Neural cell (in vitro differentiated cells): ENCODE measurements at regions not wholly inside any gene's neighbourhood (a gene's known extent, or its start where the extent isn't known, plus 50 kb on each side); places are given as distances from the start of the nearest gene placed in this dataset.

ENCODE experiments used
- H2AFZ ChIP-seq: fragments of 200-600, 300-800 bp; sonication (generic), shearing (Covaris generic); 2 replicates; pipeline ENCODE4 v1.6.0; 2014; ENCODE audit warnings: low read depth, mild to moderate bottlenecking, antibody characterized with exemption, low read length, moderate library complexity
- H3F3A ChIP-seq: fragments of 200-600 bp; shearing (Covaris generic); 2 replicates; pipeline ENCODE4 v1.6.1; 2016; ENCODE audit warnings: mild to moderate bottlenecking, moderate library complexity, mixed read lengths, antibody characterized with exemption, low read length; ENCODE audit not compliant: insufficient read depth, poor library complexity, severe bottlenecking
- H3K27ac ChIP-seq: fragments of 200-600, 300-800 bp; sonication (generic), shearing (Covaris generic); 2 replicates; pipeline ENCODE4 v1.5.1; 2014; ENCODE audit warnings: mild to moderate bottlenecking, low read length, moderate library complexity
- H3K27me3 ChIP-seq: fragments of 300-800, 200-600 bp; sonication (generic), shearing (Covaris generic); 2 replicates; pipeline ENCODE4 v1.6.0; 2014; ENCODE audit warnings: mild to moderate bottlenecking, low read depth, low read length, moderate library complexity; ENCODE audit not compliant: insufficient read depth
- H3K36me3 ChIP-seq: fragments of 300-800, 200-600 bp; sonication (generic), shearing (Covaris generic); 2 replicates; pipeline ENCODE4 v1.5.1; 2014; ENCODE audit warnings: mild to moderate bottlenecking, antibody characterized with exemption, low read length, moderate library complexity; ENCODE audit not compliant: insufficient read depth
- H3K4me2 ChIP-seq: fragments of 300-800, 200-600 bp; sonication (generic), shearing (Covaris generic); 2 replicates; pipeline ENCODE4 v1.6.0; 2014; ENCODE audit warnings: mild to moderate bottlenecking, low read length
- H3K4me3 ChIP-seq: fragments of 300-800, 200-600 bp; sonication (generic), shearing (Covaris generic); 2 replicates; pipeline ENCODE4 v1.5.1; 2014; ENCODE audit warnings: mild to moderate bottlenecking, low read length, moderate library complexity
- H3K79me2 ChIP-seq: fragments of 200-600 bp; shearing (Covaris generic); replicated peaks from 2 replicates; pipeline ENCODE4 v1.6.0; 2014; ENCODE audit warnings: mild to moderate bottlenecking, low read length, moderate library complexity; ENCODE audit not compliant: insufficient read depth
- H3K9ac ChIP-seq: fragments of 300-800, 200-600 bp; sonication (generic), shearing (Covaris generic); 2 replicates; pipeline ENCODE4 v1.6.1; 2016; ENCODE audit warnings: mild to moderate bottlenecking, low read length, mixed read lengths
- H3K9me2 ChIP-seq: fragments of 200-600 bp; shearing (Covaris generic); 2 replicates; pipeline ENCODE4 v1.6.1; 2016; ENCODE audit warnings: mild to moderate bottlenecking, low read length, mixed read lengths; ENCODE audit not compliant: insufficient read depth
- H3K9me3 ChIP-seq: fragments of 200-600, 300-800 bp; sonication (generic), shearing (Covaris generic); 2 replicates; pipeline ENCODE4 v1.6.1; 2016; ENCODE audit warnings: mild to moderate bottlenecking, mixed run types, low read length, moderate library complexity, mixed read lengths
- H4K20me1 ChIP-seq: fragments of 200-600 bp; shearing (Covaris generic); 2 replicates; pipeline ENCODE4 v1.6.1; 2016; ENCODE audit warnings: mild to moderate bottlenecking, mixed run types; ENCODE audit not compliant: insufficient read depth
- CTCF ChIP-seq: fragments of 450-650 bp; IDR thresholded peaks from 2 replicates; pipeline ENCODE4 v1.5.1; 2014; ENCODE audit warnings: antibody characterized with exemption, mild to moderate bottlenecking, moderate library complexity; ENCODE audit not compliant: poor library complexity, severe bottlenecking
- EP300 ChIP-seq: fragments of 450-650 bp; conservative IDR thresholded peaks from 2 replicates; pipeline ENCODE4 v1.6.1; 2014; ENCODE audit warnings: antibody characterized with exemption, mild to moderate bottlenecking, moderate library complexity; ENCODE audit not compliant: poor library complexity, severe bottlenecking
- EZH2 ChIP-seq: fragments of 200-600, 300-800 bp; shearing (Covaris generic), sonication (generic); IDR thresholded peaks from 2 replicates; pipeline ENCODE4 v1.6.1; 2014; ENCODE audit warnings: antibody characterized with exemption, low read length, borderline replicate concordance, mild to moderate bottlenecking; ENCODE audit not compliant: insufficient read depth, poor library complexity, severe bottlenecking
- MXI1 ChIP-seq: fragments of 450-650 bp; conservative IDR thresholded peaks from 2 replicates; pipeline ENCODE4 v1.6.1; 2014; ENCODE audit warnings: antibody characterized with exemption, mild to moderate bottlenecking; ENCODE audit not compliant: poor library complexity, severe bottlenecking
- POLR2AphosphoS5 ChIP-seq: IDR thresholded peaks from 2 replicates; pipeline ENCODE4 v1.6.1; 2012
- RAD21 ChIP-seq: fragments of 450-650 bp; conservative IDR thresholded peaks from 2 replicates; pipeline ENCODE4 v1.6.1; 2014; ENCODE audit warnings: antibody characterized with exemption, mild to moderate bottlenecking, moderate library complexity
- REST ChIP-seq: IDR thresholded peaks from 2 replicates; pipeline ENCODE4 v1.6.1; 2012; ENCODE audit warnings: borderline replicate concordance
- SMC3 ChIP-seq: fragments of 450-650 bp; conservative IDR thresholded peaks from 2 replicates; pipeline ENCODE4 v1.6.1; 2014; ENCODE audit warnings: antibody characterized with exemption, mild to moderate bottlenecking, moderate library complexity; ENCODE audit not compliant: poor library complexity
- TAF1 ChIP-seq: IDR thresholded peaks from 2 replicates; pipeline ENCODE4 v1.6.1; 2012; ENCODE audit warnings: low read depth

- Histone ChIP-seq H4K20me1 (no peaks in the 10 kb centered on the region), H3K4me2 (no peak overlapping the region)
Measured at GRCh38 chr9:81782313-81782995, 93.1 kb upstream of the TLE1 start.

More at GRCh38 chr9:81782313-81782995, 93.1 kb upstream of the TLE1 start:
- no peak overlapping the region for H3K27ac ChIP-seq
- H3K4me3 ChIP-seq = no peak overlapping the region
- H3K9me3 ChIP-seq = no peaks in the 10 kb centered on the region
- H3K79me2 ChIP-seq = no peaks in the 10 kb centered on the region
- H3K9me2 ChIP-seq = no peaks in the 10 kb centered on the region
- no peaks in the 10 kb centered on the region for H3K36me3 ChIP-seq
- H3K9ac ChIP-seq = no peak overlapping the region
- H3F3A ChIP-seq = no peaks in the 10 kb centered on the region
- H2AFZ ChIP-seq = no peak overlapping the region
- TF ChIP-seq SMC3 (no peak), RAD21 (no peak), EP300 (no peak), EZH2 (no peak), TAF1 (no peak), REST (no peak), MXI1 (no peak), POLR2AphosphoS5 (no peak), CTCF (no peak)
- H3K27me3 ChIP-seq = no peaks in the 10 kb centered on the region
